ENCODE measurements at regions not wholly inside any gene's neighbourhood (a gene's known extent, or its start where the extent isn't known, plus 50 kb on each side); places are given as distances from the start of the nearest gene placed in this dataset.

DNA sequence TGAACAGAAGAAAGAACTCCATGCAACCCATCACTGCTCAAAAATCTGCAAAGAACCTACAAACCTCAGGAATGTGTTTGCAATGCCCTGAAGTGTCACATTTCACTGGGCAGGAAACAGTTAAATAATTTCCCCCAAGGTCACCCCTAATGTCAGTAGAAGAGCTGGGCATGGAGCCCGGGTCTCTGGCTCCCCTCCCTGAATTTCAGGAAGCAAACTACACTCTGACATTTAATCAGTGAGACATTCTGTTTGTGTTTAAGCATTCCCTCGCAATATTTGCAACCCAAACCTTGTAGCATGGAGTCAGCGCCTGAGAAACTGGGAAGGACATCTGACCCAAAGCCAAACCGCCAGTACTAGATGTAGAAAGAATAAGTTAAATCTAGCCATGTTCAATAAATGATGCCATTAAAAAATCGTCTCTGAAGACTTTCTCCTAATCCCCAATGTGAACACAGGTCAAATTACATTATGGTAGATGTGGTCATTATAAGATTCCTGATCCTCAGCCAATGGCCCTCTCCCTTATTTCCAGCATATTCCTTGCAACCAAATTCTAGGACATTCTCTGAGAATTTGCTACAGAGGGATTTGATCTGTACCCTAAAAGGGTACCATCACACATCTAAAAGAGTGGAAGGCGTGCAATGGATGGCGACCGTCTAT lies 91.2 kb upstream of the ADTRP start:
- TF ChIP-seq EP300 (IDR thresholded peaks at IDR 0.05) (no peak), POLR2AphosphoS5 (IDR thresholded peaks at IDR 0.05) (peak; percentile 52)
- H3K4me3 ChIP-seq = no peak overlapping the region
- no peaks in the 10 kb centered on the region for H3K9me3 ChIP-seq
- peaks cover 0 to 14% (median 0%) of the 10 kb centered on the region in 3 donors for H3K4me1 ChIP-seq
- no peaks in the 10 kb centered on the region for H3K36me3 ChIP-seq
- WGBS, 2 donors (ENCODE audit: low coverage in 1 of 2) = 29 to 37% methylated on average over 8 of the region's 8 CpGs
- no peak overlapping the region for H3K27ac ChIP-seq
- no peak for ATAC-seq
- H3K27me3 ChIP-seq = no peaks in the 10 kb centered on the region

DNA sequence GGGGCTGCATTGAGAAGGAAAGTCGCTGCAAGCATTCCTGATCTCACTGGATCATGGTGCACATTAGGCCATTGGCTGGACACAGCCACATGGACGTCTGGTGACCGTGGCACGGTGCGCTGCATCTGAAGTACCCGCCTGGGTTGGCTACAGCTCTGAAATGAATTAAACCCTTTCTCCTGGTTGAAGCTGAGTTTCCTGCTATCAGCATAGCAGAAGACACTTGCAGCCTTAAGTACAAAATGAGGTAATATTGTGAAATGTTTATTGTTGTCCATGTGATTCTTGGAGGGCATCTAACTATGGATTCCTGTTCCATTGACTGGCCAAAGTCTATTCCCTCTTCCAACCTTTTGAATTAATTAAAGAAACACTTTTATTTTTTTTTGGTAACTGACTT lies 89.8 kb upstream of the ADTRP start:
- TF ChIP-seq, protein P1, sequence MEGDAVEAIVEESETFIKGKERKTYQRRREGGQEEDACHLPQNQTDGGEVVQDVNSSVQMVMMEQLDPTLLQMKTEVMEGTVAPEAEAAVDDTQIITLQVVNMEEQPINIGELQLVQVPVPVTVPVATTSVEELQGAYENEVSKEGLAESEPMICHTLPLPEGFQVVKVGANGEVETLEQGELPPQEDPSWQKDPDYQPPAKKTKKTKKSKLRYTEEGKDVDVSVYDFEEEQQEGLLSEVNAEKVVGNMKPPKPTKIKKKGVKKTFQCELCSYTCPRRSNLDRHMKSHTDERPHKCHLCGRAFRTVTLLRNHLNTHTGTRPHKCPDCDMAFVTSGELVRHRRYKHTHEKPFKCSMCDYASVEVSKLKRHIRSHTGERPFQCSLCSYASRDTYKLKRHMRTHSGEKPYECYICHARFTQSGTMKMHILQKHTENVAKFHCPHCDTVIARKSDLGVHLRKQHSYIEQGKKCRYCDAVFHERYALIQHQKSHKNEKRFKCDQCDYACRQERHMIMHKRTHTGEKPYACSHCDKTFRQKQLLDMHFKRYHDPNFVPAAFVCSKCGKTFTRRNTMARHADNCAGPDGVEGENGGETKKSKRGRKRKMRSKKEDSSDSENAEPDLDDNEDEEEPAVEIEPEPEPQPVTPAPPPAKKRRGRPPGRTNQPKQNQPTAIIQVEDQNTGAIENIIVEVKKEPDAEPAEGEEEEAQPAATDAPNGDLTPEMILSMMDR (IDR thresholded peaks at IDR 0.05) = no peak
- 88% methylated on average over 6 of the region's 6 CpGs; no CpG with 5 or more reads in 1 of the 2 donors for WGBS, 2 donors (ENCODE audit: low coverage in 1 of 2)
- Histone ChIP-seq H3K27me3 (no peaks in the 10 kb centered on the region), H3K4me3 (no peak overlapping the region), H3K4me1 (peaks cover 0 to 14% (median 0%) of the 10 kb centered on the region in 3 donors), H3K9me3 (no peaks in the 10 kb centered on the region), H3K27ac (no peak overlapping the region), H3K36me3 (no peaks in the 10 kb centered on the region)
- no peak for ATAC-seq

DNA sequence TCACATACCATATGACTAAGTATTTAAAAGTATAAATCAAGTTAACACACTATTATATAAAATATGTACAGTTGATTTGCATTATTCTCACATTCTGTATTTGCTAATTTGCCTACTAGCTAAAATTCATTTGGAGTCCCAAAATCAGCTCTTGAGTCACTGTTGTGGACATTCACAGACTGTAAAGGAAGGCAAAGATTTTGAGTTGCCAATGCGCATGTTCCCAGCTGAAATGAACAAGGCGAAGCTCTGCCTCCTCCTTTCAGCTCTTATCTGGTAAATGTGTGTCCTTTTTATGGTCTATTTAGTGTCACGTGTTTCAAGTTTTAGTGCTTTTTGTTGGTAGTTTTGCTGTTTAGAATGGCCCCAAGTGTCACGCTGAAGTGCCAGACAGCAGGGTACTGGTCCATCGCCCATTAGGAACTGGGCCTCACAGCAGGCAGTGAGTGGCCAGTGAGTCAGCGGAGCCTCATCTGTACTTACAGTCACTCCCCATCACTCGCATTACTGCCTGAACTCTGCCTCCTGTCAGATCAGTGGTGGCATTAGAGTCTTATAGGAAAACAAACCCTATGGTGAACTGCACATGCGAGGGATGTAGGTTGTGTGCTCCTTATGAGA lies 87.2 kb upstream of the ADTRP start:
- Histone ChIP-seq H3K4me1 (peaks cover 0 to 14% (median 0%) of the 10 kb centered on the region in 3 donors), H3K27me3 (no peaks in the 10 kb centered on the region), H3K36me3 (no peaks in the 10 kb centered on the region), H3K9me3 (no peaks in the 10 kb centered on the region), H3K4me3 (no peak overlapping the region), H3K27ac (no peak overlapping the region)
- no peak for ATAC-seq
- 95 to 100% methylated on average over 2 to 7 of the region's 8 CpGs for WGBS, 2 donors (ENCODE audit: low coverage in 1 of 2)
- TF ChIP-seq, protein P1 (IDR thresholded peaks at IDR 0.05) = no peak
- TF ChIP-seq POLR2AphosphoS5 (IDR thresholded peaks at IDR 0.05) (no peak), EP300 (IDR thresholded peaks at IDR 0.05) (no peak), POLR2A (IDR thresholded peaks at IDR 0.05) (no peak)

DNA sequence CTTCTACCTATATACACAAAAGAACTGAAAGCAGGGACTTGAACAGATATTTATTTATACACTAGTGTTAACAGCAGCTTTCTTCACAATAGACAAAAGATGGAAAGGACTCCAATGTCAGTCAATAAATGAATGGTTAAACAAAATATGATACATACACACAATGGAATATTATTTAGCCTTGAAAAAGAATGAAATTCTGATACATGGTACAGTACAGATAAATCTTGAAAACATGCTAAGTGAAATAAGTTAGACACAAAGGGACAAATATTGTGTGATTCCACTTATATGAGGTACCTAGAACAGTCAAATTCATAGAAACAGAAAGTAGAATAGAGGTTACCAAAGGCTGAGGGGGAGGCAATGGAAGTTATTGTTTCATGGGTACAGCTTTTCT lies 79.8 kb upstream of the ADTRP start:
- H3K4me3 ChIP-seq = no peak overlapping the region
- peaks cover 0 to 19% (median 4%) of the 10 kb centered on the region in 3 donors for H3K4me1 ChIP-seq
- ATAC-seq = no peak
- H3K27me3 ChIP-seq = no peaks in the 10 kb centered on the region
- no peaks in the 10 kb centered on the region for H3K36me3 ChIP-seq
- H3K27ac ChIP-seq = no peak overlapping the region
- no peaks in the 10 kb centered on the region for H3K9me3 ChIP-seq
- TF ChIP-seq POLR2AphosphoS5 (IDR thresholded peaks at IDR 0.05) = no peak
- TF ChIP-seq, protein P1 (IDR thresholded peaks at IDR 0.05) = no peak
- no peak for TF ChIP-seq POLR2A (IDR thresholded peaks at IDR 0.05)
- TF ChIP-seq EP300 (IDR thresholded peaks at IDR 0.05) = no peak

DNA sequence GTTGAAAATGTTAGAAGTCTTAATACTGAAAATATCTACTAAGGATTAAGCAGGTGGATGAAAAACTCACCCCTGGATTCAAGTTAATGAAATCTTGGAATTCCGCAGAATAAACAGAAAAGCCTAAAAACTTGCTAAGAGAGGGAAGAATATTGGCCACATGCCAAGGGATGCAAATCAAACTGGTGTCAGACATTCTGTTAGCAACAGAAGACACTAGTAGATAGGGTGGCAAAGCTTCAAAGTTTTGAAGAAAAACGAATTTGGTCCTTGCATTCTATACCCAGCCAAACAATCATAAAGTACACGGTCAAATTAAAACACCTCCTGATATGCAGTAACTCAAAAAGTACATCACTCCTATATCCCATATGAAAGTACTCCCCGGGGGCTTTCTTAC lies 77.1 kb upstream of the ADTRP start:
- Histone ChIP-seq H3K27ac (no peak overlapping the region), H3K27me3 (no peaks in the 10 kb centered on the region), H3K4me1 (peaks cover 0 to 25% (median 4%) of the 10 kb centered on the region in 3 donors), H3K9me3 (no peaks in the 10 kb centered on the region), H3K4me3 (no peak overlapping the region), H3K36me3 (no peaks in the 10 kb centered on the region)
- no peak for ATAC-seq
- WGBS, 2 donors (ENCODE audit: low coverage in 1 of 2) = 83 to 91% methylated on average over 4 of the region's 4 CpGs
- TF ChIP-seq POLR2A (IDR thresholded peaks at IDR 0.05) = no peak
- no peak for TF ChIP-seq POLR2AphosphoS5 (IDR thresholded peaks at IDR 0.05)
- TF ChIP-seq EP300 (IDR thresholded peaks at IDR 0.05) = no peak
- TF ChIP-seq, protein P1 (IDR thresholded peaks at IDR 0.05) = no peak
